NCI-H774 (cell line): ENCODE measurements at regions not wholly inside any gene's neighbourhood (a gene's known extent, or its start where the extent isn't known, plus 50 kb on each side); places are given as distances from the start of the nearest gene placed in this dataset.
"Not testable (repeated sequence)": the region's sequence is repeated elsewhere in the genome, so short reads cannot be mapped to it uniquely, and the experiment has no call there.

Source experiments
- DNase-seq: peaks from one replicate; lab custom pipeline; 2025; lab: John Stamatoyannopoulos, UW

- no peak for DNase-seq
Observed at GRCh38 chr3:18734309-18734708, 309.2 kb upstream of the SATB1 start.

GRCh38 chr3:18732474-18732873 lies 307.3 kb upstream of the SATB1 start:
- no peak for DNase-seq

GRCh38 chr3:18730491-18730890 lies 305.4 kb upstream of the SATB1 start:
- no peak for DNase-seq

GRCh38 chr3:18729671-18730070 lies 304.5 kb upstream of the SATB1 start:
- DNase-seq, result no peak

- no peak for DNase-seq
Observed at GRCh38 chr3:18725668-18726407, 300.7 kb upstream of the SATB1 start.

- no peak for DNase-seq
Observed at GRCh38 chr3:18724456-18724855, 299.3 kb upstream of the SATB1 start.

- no peak for DNase-seq
Observed at GRCh38 chr3:18723206-18723810, 298.2 kb upstream of the SATB1 start.

GRCh38 chr3:18720543-18720942 lies 295.4 kb upstream of the SATB1 start:
- no peak for DNase-seq

- no peak for DNase-seq
Observed at GRCh38 chr3:18717598-18717997, 292.5 kb upstream of the SATB1 start.

GRCh38 chr3:18716821-18717220 lies 291.7 kb upstream of the SATB1 start:
- no peak for DNase-seq

- no peak for DNase-seq
Observed at GRCh38 chr3:18716101-18716500, 291.0 kb upstream of the SATB1 start.

- DNase-seq, result no peak
Observed at GRCh38 chr3:18715208-18715607, 290.1 kb upstream of the SATB1 start.

GRCh38 chr3:18713577-18713951 lies 288.4 kb upstream of the SATB1 start:
- no peak for DNase-seq

GRCh38 chr3:18712713-18713576 lies 287.8 kb upstream of the SATB1 start:
- DNase-seq, result no peak

- DNase-seq, result no peak
Observed at GRCh38 chr3:18704326-18704725, 279.2 kb upstream of the SATB1 start.

- no peak for DNase-seq
Observed at GRCh38 chr3:18703798-18704197, 278.7 kb upstream of the SATB1 start.

GRCh38 chr3:18693588-18694329 lies 268.6 kb upstream of the SATB1 start:
- not testable (repeated sequence) for DNase-seq

- no peak for DNase-seq
Observed at GRCh38 chr3:18687286-18687685, 262.1 kb upstream of the SATB1 start.

GRCh38 chr3:18683900-18684299 lies 258.8 kb upstream of the SATB1 start:
- DNase-seq, result no peak

GRCh38 chr3:18681818-18682345 lies 256.7 kb upstream of the SATB1 start:
- no peak for DNase-seq

GRCh38 chr3:18680758-18681157 lies 255.6 kb upstream of the SATB1 start:
- DNase-seq, result no peak

- DNase-seq, result no peak
Observed at GRCh38 chr3:18679238-18679637, 254.1 kb upstream of the SATB1 start.
